GM18858 (cell line): ENCODE measurements at regions not wholly inside any gene's neighbourhood (a gene's known extent, or its start where the extent isn't known, plus 50 kb on each side); places are given as distances from the start of the nearest gene placed in this dataset.

Experiments
- ATAC-seq: cut with Tn5 transposase; IDR thresholded peaks from one replicate; pipeline ENCODE4 v1.9.1; 2021; ENCODE audit not compliant: unreplicated experiment

- ATAC-seq, result no peak
These were observed 514.8 kb upstream of the CTNND2 start for GRCh38 chr5:12419075-12419474.

- ATAC-seq, result no peak
These were observed 509.3 kb upstream of the CTNND2 start for GRCh38 chr5:12413585-12413984.

DNA sequence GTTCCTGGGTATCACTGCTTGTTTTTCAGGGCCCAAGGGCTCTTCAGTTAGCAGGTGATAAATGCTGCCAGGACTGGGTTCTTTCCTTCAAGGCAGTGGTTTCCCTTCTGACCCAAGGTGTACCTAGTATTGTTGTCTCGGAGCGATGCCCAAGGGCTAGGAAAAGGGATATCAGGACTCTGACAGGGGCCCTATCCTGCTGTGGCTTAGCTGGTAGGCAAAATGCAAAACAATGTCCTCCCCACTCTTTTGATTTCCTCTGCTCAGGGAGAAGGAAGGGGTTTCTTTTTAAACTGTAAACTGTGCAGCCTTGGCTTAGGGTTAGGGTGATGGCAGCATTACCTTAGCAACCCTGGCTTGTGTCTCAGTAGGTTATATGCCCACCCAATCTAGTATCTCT lies 508.8 kb upstream of the CTNND2 start:
- no peak for ATAC-seq

DNA sequence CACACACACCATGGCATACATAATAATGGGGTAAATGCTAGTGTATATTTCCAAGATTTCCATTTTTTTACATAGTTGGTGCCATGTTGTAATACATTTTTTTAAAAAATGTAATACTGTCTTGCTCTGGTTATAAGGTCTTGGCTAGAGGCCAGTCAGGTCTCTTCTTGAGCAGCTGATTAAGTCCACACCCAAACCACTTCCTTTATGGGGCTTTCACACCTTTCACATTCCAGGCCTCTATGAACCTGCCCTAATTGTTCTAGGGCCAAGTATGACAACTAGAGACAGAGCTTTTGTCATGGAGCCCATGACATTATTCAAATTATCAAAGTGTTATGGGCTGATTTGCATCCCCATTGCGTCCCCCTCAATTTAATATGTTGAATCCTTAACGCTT lies 495.6 kb upstream of the CTNND2 start:
- ATAC-seq, result no peak

GRCh38 chr5:12392246-12392645 lies 488.0 kb upstream of the CTNND2 start:
- ATAC-seq, result no peak

DNA sequence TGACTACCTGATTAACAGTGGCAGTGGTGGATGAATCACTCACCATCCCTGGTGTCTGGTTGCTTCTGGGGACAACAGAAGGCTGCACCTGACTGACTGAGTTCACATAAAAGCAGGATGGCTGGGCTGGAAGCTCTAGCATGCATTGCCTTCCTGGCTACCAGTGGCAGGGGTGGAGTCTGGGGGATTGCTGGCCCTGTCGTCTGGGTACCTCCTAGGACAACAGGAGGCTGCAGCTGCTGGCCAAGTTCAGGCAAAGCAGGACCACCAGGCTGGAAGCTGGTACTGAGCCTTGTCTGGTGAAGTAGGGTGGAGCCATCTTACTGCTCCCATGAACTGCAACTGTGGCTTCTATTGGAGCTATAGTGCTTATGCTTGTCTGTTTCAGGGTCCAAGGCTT lies 480.8 kb upstream of the CTNND2 start:
- no peak for ATAC-seq

DNA sequence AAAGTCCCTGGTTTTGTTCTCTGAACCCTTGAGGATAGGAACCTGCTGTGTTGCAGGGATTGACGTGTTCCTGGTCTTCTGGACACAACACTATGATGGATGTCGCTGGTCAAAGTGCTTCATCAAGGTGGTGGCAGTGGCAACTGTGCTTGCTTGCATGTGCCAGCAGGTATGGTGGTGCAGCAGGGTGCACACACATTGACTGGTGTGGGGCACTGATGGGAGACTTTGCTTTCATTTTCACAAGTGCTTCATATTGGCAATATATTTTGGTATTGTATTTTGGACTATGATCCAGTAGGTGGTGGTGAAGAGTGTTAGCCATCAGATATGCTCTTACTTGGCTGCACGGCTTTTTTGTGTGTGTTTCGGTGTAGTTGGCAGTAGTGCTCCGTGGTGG lies 479.8 kb upstream of the CTNND2 start:
- no peak for ATAC-seq

GRCh38 chr5:12367973-12368372 lies 463.7 kb upstream of the CTNND2 start:
- no peak for ATAC-seq

DNA sequence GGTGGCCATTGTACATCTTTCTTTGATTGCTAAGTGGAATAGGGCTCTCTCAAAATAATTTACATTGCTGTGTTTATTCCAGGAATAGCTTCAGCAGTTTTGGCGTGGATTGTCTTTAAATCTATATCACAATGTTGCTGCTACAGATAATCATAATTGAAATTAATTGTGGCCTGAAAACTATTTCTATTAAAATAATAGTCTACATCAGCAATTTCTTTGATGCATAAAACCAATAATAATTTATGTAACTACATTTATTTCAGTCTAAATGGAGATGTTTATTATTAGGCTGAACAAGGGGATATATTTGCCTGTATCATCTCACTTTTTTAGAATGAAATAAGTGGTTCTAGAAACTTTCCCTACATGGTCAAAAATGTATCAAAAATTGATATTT lies 456.0 kb upstream of the CTNND2 start:
- no peak for ATAC-seq

DNA sequence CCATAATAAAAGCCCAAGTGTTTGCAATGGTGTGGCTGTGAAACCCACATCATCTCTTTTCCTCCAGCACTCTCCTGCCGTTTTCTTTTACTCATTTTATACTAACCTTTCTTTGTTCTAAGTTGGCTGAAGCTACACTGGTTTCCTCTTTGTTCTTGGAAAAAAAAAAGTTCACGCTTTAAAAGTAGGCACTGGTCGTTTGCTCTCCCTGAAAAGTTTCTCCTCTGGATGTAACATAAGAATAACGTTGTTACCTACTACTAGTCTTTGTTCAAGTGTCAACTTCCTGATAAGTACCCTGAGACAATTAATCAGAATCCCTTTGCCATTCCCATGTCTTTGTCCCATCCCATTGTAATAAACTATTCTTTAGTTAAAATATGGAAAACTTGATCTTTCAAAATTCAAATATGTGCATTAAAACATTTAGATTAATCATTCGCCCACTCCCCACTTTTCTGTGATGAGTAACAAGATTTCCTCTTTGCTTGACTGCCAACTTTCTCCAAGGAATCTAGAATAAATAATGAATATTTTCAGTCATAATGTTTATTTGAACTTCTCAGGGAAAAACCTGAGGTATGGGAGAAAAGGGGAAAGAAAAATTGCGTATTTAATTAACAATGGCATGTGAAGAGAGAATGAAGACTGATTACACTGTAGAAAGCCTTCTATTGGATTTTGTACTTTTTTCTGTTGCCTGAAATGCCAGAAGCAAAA lies 454.3 kb upstream of the CTNND2 start:
- no peak for ATAC-seq

DNA sequence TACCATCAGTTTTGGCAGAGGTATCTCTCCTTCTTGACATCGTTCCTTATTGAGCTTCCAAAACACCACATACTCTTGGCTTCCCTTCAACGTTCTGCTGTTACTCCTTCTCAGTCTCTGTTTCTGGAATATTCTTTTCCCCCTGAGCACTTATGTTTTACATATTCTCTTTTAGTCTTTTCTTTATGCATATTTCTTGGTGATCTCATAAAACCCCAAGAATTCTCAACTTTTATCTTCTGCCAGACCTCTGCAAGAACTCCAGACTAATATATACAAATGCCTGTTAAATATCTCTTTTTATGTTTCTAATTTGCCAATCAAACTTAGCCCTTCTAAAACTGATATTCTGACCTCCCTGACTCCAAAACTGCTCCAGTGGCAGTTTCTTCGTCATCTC lies 453.4 kb upstream of the CTNND2 start:
- no peak for ATAC-seq

GRCh38 chr5:12354686-12355085 lies 450.4 kb upstream of the CTNND2 start:
- ATAC-seq, result no peak

GRCh38 chr5:12343558-12343957 lies 439.3 kb upstream of the CTNND2 start:
- ATAC-seq, result no peak

GRCh38 chr5:12335938-12336337 lies 431.7 kb upstream of the CTNND2 start:
- ATAC-seq, result no peak

DNA sequence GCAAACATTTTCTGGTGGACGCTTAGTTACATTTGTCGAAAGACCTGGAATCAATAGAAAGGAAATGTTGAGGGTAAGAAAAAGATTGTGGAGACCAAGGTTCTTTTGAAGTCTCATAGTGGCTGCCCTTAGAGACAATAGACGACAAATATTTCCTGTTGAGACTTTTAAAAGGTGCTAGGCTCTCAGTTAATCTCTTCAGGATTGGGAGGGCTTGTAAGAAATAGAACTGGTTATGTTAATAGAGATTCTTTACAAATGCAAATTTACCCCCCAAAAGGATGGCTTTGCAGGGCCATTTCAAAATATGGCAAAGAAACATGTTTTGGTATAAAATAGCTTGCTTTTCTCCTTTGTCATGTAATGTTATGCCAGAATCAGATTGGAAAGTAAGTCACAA lies 428.2 kb upstream of the CTNND2 start:
- ATAC-seq, result no peak

GRCh38 chr5:12330993-12331588 lies 426.8 kb upstream of the CTNND2 start:
- ATAC-seq, result no peak

- no peak for ATAC-seq
These were observed 426.1 kb upstream of the CTNND2 start for GRCh38 chr5:12330381-12330780.

- no peak for ATAC-seq
These were observed 419.5 kb upstream of the CTNND2 start for GRCh38 chr5:12323637-12324229.

DNA sequence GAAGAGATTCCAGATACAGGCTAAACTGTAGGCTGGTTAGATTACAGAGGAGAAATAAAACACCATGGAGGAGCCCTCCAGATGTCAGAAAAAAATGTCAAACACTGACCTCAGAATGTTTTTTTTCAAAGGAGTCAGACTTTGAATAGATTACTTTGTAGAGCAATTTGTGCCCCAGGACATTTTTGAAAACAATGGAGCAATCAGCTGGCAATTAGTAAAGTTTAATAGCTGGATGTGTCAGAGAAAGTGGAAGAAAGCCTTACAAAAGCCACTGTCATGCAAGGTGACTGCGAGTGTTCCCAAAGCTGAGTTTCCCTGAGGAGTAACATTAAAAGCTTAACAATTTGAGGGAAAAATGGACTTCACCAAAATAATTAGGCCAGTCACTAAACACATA lies 417.8 kb upstream of the CTNND2 start:
- no peak for ATAC-seq

DNA sequence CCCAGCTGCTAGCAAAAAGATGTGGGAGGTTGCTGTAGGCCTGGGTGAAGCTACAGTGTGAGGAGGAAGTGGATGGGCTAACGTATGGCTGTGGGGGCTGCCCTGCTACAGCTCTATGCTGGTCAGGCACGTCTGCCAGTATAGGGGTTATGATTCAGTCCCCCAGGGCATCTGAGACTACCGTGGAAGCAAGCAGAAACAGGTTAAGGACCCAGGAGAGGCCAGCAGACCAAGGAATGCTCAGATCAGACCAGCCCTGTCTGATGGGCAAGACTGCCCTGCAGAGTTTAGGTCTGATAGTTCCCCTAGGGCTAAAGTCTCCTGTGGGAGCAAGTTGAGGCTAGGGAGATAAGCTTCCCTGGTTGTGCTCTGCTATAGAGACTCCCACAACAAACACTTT lies 416.1 kb upstream of the CTNND2 start:
- no peak for ATAC-seq

GRCh38 chr5:12316812-12317211 lies 412.6 kb upstream of the CTNND2 start:
- ATAC-seq, result no peak

DNA sequence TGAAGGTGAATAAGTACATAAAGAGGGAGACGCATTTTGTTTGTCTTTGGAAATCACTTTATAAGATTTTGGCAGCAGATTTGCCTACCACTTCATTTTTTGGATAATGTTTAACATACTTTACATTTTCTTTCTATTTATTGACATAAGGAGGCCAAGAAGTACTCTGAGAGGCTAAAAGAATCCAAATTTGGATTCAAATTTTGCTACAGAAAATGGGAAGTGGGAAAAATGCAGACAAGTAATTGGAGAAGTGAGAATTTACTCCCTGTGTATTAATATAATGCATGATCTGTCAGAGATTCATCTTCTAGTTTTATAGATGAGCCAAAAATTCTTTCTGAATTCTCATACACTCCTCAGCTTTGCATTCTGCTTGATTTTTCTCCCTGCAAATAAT lies 411.2 kb upstream of the CTNND2 start:
- ATAC-seq, result no peak

- peak; percentile 62 for ATAC-seq
These were observed 409.4 kb upstream of the CTNND2 start for GRCh38 chr5:12313602-12314001.
